Epithelial cell of prostate (primary cell): ENCODE measurements at regions not wholly inside any gene's neighbourhood (a gene's known extent, or its start where the extent isn't known, plus 50 kb on each side); places are given as distances from the start of the nearest gene placed in this dataset.

Source experiments
- DNase-seq: peaks from one replicate; pipeline ENCODE4 v3.0.0-alpha.2; 2011; ENCODE audit warnings: low read depth, low spot score
- H3K27ac ChIP-seq: fragments of 450-650 bp; 2 replicates; pipeline ENCODE4 v1.5.1; 2017; ENCODE audit warnings: mild to moderate bottlenecking

GRCh38 chr13:47407808-47408207 is 511.0 kb upstream of the HTR2A start:
- no peak for DNase-seq
- H3K27ac ChIP-seq, result no peak overlapping the region

- H3K27ac ChIP-seq, result no peak overlapping the region
- no peak for DNase-seq
Measured at GRCh38 chr13:47399599-47399998, 502.7 kb upstream of the HTR2A start.

- DNase-seq, result no peak
- no peak overlapping the region for H3K27ac ChIP-seq
Measured at GRCh38 chr13:47397739-47398138, 500.9 kb upstream of the HTR2A start.

- DNase-seq, result no peak
- H3K27ac ChIP-seq, result no peak overlapping the region
Measured at GRCh38 chr13:47396915-47397314, 500.1 kb upstream of the HTR2A start.

GRCh38 chr13:47374741-47375140 is 477.9 kb upstream of the HTR2A start:
- no peak overlapping the region for H3K27ac ChIP-seq
- DNase-seq, result no peak

GRCh38 chr13:47372751-47373150 is 475.9 kb upstream of the HTR2A start:
- no peak for DNase-seq
- H3K27ac ChIP-seq, result no peak overlapping the region

- DNase-seq, result no peak
- H3K27ac ChIP-seq, result no peak overlapping the region
Measured at GRCh38 chr13:47351798-47352197, 454.9 kb upstream of the HTR2A start.

- no peak for DNase-seq
- no peak overlapping the region for H3K27ac ChIP-seq
Measured at GRCh38 chr13:47350334-47351124, 453.7 kb upstream of the HTR2A start.

- DNase-seq, result no peak
Measured at GRCh38 chr13:47349211-47349610, 452.4 kb upstream of the HTR2A start.

GRCh38 chr13:47337781-47338507 is 441.1 kb upstream of the HTR2A start:
- no peak for DNase-seq
- no peak overlapping the region for H3K27ac ChIP-seq

More at GRCh38 chr13:47349211-47349610, 452.4 kb upstream of the HTR2A start:
- no peak overlapping the region for H3K27ac ChIP-seq

GRCh38 chr13:47334173-47334572 is 437.3 kb upstream of the HTR2A start:
- H3K27ac ChIP-seq, result no peak overlapping the region
- no peak for DNase-seq

GRCh38 chr13:47332149-47332548 is 435.3 kb upstream of the HTR2A start:
- no peak overlapping the region for H3K27ac ChIP-seq
- DNase-seq, result no peak

- no peak for DNase-seq
- H3K27ac ChIP-seq, result no peak overlapping the region
Measured at GRCh38 chr13:47330031-47330430, 433.2 kb upstream of the HTR2A start.

- H3K27ac ChIP-seq, result no peak overlapping the region
- no peak for DNase-seq
Measured at GRCh38 chr13:47327861-47328260, 431.0 kb upstream of the HTR2A start.

GRCh38 chr13:47326061-47326460 is 429.2 kb upstream of the HTR2A start:
- DNase-seq, result no peak

GRCh38 chr13:47317356-47317755 is 420.5 kb upstream of the HTR2A start:
- DNase-seq, result no peak
- H3K27ac ChIP-seq, result no peak overlapping the region

More at GRCh38 chr13:47326061-47326460, 429.2 kb upstream of the HTR2A start:
- H3K27ac ChIP-seq, result no peak overlapping the region

- H3K27ac ChIP-seq, result no peak overlapping the region
- no peak for DNase-seq
Measured at GRCh38 chr13:47310401-47310800, 413.5 kb upstream of the HTR2A start.

GRCh38 chr13:47306991-47307390 is 410.1 kb upstream of the HTR2A start:
- no peak for DNase-seq
- no peak overlapping the region for H3K27ac ChIP-seq

- no peak for DNase-seq
- no peak overlapping the region for H3K27ac ChIP-seq
Measured at GRCh38 chr13:47303626-47304025, 406.8 kb upstream of the HTR2A start.

GRCh38 chr13:47299304-47299703 is 402.5 kb upstream of the HTR2A start:
- DNase-seq, result no peak
- no peak overlapping the region for H3K27ac ChIP-seq

- H3K27ac ChIP-seq, result no peak overlapping the region
- no peak for DNase-seq
Measured at GRCh38 chr13:47298506-47298905, 401.7 kb upstream of the HTR2A start.

- no peak overlapping the region for H3K27ac ChIP-seq
- DNase-seq, result no peak
Measured at GRCh38 chr13:47294691-47295090, 397.8 kb upstream of the HTR2A start.
